Renal pelvis (tissue), 1 donor: ENCODE measurements at regions not wholly inside any gene's neighbourhood (a gene's known extent, or its start where the extent isn't known, plus 50 kb on each side); places are given as distances from the start of the nearest gene placed in this dataset.

Source experiments
- DNase-seq: peaks from one replicate; pipeline ENCODE4 v3.0.0-alpha.2; 2013

DNA sequence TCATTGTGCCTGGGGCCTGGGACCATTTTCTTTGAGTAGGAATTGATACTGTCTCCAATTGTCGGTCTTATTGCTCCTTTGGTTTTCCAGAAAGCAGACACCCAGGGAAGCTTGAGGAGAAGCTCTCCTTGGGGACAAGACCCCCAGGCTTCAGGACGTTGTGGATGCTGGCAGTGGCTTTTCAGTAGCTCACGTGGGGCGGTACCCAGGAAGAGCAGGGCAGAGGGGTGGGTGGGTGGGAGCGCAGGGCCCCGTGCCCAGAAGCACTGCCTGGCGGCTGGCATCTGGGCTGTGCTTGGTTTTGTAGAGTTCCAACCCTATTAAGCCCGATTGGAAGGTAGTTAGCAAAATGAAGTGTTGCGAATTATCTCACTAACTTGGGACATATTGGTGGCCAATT is 374.2 kb upstream of the IRX1 start:
- no peak for DNase-seq

DNA sequence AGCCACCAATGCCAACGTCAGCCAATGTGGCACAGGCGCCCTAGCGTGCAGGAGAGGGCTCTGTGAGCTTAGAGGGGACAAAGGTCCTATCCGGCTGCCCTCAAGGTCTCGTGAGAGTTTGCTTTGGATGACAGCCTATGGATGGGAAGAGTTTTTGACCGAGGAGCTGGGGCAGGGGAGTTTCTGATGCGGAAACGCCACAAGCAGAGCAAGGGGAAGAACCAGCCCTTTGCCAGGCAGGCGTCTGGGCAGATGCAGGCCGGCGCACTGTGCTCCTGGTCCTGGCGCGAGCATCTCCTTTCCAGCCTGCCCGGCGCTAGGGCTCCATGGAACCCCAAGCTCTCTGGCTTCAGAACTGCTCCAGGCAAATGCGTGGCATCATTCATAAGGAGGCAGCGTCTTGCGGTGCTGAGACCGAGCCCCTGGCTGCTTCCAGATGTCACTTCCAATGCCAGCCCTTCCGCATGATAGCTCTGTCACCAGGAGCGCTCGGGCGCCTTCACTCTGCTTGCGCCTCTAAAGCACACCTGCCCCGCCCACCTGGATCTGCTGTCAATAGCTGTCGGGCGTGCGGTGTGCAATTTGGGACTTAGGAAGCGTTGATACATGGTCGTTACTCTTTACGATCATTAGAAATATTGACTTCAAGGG is 374.9 kb upstream of the IRX1 start:
- no peak for DNase-seq

DNA sequence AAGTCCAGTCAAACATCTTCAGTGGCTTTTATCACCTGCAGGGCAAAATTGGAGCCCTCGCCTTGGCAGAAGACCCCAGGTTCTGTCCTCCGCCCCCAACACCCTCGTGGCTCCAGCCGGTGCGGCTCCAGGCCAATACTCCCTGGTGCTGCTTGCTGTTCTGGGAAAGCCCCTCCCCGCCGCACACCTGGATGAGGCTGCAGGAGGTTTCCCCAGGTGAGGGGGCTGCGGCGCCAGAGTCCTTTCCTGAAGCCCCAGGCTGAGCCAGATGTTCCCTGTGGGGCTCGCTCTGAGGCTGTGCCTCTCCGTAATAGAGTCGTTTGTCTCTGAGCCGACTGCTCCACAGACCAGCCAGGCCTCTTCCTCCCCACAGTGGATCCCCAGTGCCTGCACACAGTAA is 375.4 kb upstream of the IRX1 start:
- DNase-seq = no peak

DNA sequence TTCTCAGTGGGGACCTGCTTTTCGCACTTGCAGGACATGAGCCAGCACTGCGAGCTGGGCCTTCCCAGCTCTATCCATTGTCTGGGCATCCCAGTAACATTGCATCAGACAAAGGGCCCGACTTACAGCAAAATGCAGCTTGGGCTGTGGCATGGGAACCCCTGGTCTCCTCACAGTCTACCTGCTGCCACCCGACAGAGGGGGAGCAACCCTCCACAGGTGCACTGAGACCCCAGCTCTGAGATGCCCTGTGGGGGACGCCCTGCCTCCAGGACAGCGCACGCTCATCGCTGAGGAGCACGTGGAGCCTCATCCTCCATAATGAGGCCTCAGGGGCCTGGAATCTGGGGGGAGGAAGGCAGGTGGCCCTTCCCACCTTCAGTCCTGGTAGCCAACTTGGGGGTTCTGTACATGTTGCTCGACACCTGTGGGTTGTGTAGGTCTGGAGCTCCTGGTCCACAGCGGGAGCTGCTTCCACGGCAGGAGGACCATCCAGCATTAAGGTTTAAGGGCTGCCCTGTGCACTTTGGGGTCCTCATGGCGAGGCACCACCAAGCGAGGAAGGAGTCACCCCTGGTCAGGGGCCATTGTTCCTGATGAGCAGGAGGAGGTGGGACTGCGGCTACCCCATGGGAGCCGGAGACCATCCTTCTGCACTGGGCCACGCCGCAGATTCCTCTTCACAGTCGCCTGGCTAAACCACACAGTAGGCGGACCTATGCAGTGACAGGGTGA is 376.5 kb upstream of the IRX1 start:
- no peak for DNase-seq

DNA sequence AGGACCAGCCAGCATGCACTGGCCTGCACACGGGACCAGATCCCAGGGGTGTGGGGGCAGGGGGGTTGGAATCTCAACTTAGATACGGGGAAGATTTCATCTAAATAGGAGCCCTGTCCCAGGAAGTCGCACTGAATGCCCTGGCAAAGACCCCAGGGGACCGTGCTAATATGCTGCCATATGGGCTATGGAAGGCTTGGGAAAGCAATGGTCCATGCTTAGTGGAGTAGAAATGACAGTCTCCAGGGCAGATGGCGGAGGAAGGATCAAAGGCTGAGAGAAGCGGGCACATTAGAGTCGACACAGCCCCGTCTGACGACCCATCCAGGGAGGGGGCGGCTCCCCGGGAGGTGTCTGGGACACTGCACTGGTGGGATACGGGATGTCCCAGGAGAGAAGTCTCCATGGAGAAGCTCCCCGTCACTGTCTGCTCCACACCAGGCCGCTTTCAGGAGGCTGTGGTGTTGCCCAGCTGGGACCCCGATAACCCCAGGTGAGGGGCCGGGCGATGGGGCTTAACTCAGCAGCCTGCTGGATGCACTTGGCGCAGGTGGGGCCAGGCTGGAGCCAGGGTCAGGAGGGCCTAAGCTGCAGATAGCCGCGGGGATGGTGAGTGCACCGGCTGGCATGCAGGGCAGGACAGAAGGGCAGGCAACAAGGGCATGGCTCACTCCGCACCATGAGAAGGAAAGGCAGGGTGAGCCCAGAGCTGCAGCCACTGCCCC is 377.7 kb upstream of the IRX1 start:
- no peak for DNase-seq

DNA sequence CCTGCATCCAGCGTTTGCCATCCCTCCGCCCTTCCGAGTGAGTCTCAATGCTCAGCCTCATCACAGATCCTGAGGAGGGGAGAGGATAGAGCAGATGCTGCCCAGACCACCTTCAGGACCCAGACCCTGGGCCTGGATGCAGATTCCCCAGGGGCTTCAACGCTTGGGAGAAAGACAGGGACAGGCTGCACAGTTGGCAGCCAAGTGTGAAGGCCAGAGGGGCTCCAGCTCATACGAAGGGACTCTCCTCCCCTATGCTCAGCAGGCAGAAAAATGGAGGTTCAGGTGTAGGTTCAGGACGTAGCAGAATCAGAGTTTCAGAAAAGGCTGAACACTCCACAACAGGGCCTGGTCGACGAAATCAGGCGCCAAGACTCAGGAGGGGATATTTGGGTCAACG is 378.5 kb upstream of the IRX1 start:
- DNase-seq = no peak

DNA sequence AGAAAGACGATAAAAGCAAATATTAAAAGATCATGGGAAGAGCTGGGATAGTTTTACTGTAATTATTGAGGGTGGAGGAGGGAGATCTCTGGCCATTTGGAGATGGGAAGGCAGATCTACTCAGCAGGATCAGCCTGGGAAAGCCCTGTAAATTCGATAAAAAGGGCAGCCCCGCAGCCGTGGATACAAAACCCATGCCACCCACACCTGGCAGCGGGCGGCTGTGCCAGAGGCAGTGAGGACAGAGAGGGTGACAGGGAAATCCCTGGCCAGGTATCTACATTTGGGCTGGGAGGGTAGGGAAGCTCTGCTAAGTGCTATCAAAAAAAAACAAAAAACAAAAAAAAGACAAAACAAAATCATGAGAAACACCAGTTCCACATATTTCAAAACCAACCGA is 379.2 kb upstream of the IRX1 start:
- DNase-seq = no peak

DNA sequence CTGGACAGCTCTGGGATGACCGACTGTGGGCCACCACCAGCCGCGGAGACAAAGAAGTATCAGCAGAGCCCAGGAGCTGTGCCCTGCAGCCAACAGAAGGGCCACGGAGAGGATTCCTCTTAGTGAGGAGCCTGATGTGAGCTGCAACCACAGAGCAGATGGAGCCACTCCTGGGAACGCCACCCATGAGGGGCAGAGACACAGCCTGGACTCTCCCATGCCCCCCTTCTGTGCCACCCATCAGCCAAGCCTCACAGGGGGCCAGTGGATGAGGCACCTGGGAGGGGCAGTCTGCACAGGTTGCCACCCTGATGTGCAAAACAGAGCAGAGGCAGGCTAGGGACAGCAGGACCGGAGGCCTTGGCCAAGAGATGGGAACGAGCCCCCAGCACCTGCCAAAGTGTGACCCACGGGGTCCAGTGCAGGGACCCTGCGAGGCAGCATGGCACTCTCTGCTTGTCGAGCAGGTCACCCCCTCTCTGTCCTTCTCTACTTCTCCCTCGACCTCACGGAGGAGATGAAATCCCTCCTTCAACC is 380.7 kb upstream of the IRX1 start:
- no peak for DNase-seq

DNA sequence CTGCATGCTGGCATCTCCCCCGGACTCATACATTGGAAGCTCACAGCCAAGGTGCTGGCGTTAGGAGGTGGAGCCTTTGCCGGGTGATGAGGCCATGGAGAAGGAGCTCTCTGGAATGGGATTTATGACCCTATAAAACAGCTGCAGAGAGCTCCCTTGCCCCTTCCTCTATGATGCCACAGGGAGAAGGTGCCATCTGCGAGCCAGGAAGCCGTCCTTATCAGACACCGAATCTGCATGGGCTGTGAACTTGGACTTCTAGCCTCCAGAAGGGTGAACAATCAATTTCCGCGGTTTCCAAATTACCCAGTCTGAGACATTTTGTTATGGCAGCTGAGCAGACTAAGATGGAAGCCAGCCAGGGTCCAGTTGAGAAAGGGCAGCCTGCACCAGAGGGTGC is 381.2 kb upstream of the IRX1 start:
- DNase-seq = no peak

DNA sequence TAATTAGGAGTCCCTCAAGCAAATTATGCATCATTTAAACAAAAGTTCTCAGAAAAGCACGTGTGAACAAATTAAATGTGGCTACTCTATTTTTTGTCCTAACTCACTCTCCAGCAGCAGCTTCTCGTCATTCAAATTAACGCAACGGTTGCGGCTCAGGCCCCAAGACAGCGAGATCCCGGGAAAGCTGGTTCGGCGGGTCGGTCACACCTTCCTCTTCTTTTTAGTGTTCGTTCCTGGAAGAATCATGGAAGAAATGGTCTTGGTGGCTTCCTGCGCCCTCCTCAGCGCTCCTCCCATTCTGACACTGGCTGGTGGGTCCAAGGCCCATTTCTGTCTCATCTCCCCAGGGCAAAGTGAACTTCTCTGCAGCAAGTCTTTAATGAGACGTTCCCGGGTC is 382.8 kb upstream of the IRX1 start:
- no peak for DNase-seq

DNA sequence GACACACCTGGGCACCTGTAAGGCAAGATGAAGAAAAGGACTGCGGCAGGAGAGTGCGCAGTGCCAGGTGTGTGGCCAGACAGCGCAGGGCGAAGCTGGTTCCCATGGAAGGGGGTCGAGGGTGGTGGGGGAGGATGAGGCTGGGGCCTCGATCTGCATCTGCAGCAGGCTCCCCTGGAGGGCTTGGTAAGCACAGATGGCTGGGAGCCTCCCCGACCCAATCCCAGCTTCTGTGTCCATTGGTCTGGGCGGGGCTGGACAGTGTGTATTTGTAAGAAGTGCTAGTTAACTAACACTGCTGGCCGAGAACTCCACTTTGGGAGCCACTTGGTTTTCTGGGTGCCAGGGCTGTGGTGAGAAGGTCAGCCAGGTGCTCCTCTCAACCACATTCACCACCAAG is 385.1 kb upstream of the IRX1 start:
- no peak for DNase-seq

DNA sequence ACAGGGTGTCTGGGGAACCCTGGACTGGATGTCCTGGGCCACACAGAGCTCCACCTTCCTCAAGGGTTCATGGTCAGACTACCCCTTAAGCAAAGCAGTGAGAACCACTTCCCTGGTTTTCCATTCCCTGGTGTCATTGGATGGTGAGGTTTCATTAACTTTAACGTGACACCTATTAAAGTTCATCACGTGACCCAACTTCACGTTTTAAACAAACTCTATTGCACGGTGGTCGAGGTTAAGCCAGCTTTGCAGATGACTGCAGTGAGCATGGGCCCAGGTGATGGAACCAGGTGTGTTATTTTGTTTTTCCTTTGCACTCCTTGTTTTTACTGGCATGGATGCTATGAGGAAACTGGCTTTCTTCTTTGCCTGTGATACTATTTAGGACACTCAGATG is 385.7 kb upstream of the IRX1 start:
- no peak for DNase-seq

DNA sequence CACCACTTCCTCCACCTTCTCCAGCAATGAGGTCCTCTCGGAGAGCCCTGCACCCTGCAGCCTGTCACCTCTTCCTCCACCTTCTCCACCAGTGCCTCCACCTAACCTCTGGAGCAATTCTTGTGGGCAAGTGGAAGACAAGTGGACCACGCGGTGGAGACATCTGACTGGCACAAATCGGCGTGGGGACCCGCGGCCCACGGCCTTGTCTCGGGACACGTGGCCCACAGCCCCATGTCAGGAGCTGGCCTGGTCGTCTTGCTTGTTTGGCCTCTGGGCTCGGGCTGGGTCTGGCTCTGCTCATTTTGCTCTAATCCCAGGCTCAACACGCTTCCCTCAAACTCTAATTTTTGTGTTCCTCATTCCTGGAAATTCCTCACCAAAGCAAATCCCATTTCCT is 393.1 kb upstream of the IRX1 start:
- DNase-seq = no peak

DNA sequence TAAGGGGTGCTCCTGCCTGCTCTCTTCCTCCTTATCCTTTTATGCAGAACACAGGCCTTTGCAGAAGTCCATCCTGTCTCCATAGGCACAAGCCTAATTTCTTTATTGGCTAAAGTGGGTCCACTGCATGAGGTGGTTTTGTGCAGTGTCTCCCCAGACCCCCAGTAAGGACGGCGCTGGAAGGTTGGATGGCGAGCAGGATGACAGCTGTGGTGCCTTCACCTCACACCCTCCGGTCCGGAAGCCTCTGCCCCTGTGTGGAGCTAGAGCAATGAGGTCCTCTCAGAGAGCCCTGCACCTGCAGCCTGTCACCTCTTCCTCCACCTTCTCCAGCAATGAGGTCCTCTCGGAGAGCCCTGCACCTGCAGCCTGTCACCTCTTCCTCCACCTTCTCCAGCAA is 393.7 kb upstream of the IRX1 start:
- no peak for DNase-seq

DNA sequence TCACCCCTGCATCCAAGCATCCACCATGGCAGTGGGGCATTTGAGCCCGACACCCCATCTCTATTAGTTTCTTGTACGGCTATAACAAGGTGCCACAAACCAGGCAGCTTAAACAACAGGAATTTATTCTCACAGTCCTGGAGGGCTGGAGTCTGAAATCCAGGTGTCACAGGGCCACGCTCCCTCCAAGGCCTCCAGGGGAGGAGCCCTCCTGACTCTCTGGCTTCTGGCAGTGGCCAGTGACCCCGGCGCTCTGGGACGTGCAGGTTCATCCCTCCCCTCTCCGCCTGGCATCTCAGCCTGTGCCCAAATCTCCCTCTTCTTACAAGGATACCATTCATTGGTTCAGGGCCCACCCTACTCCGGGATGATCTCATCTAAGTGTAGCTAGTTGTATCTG is 394.5 kb upstream of the IRX1 start:
- no peak for DNase-seq

DNA sequence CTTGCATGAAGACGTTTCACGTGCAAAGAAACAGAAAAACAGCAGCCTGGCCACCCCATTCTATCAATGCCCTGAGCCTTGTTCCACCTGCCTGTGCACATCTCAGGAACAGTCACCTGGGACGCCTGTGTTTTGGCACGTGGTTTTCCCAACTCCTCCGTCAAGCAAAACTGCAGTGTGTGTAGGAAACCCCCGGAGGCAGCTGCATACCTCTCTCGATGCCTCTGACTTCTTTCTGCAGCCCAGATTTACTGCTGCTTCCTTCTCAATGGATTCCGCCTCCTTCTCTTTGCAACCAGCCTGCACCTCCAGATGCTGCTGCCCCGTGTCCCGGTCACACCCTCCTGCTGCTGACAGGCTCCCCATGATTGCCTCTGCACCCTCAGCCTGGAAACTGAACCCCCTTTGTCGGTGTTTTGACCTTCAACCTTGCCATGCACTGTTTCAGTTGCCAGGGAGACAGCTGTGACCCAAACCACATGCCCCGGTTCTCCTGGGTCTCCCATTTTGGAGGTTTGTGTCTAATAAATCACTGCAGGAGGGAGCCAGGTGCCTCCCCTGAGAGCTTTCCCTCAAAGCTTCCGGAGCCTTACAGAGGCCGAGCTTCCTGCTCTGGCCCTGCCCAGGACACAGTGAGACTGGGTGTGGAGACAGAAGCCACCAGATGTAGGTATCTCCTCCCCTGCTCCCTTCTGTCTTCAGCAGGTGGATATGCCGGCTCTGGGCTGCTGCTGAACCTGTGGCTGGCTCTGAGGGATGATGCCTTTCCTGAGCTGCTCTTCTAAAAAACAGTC is 395.5 kb upstream of the IRX1 start:
- peak; percentile 37 for DNase-seq

DNA sequence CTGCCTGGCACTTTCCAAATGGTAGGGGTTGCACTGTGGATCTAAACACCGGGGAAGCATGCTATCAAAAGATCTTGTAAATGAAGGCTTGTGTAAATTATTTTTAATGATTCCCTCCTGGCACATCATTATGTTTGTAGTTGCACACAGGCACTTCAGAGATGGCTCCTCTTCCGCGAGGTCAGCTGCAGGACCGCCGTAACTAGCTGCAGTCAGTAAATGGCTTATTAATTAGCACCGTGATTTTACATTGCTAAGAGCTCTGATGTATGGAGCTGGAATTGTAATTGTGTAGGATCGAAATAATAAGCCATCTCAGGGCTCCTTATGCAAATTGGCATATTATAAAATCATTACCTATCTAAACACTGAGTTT is 397.6 kb upstream of the IRX1 start:
- no peak for DNase-seq

DNA sequence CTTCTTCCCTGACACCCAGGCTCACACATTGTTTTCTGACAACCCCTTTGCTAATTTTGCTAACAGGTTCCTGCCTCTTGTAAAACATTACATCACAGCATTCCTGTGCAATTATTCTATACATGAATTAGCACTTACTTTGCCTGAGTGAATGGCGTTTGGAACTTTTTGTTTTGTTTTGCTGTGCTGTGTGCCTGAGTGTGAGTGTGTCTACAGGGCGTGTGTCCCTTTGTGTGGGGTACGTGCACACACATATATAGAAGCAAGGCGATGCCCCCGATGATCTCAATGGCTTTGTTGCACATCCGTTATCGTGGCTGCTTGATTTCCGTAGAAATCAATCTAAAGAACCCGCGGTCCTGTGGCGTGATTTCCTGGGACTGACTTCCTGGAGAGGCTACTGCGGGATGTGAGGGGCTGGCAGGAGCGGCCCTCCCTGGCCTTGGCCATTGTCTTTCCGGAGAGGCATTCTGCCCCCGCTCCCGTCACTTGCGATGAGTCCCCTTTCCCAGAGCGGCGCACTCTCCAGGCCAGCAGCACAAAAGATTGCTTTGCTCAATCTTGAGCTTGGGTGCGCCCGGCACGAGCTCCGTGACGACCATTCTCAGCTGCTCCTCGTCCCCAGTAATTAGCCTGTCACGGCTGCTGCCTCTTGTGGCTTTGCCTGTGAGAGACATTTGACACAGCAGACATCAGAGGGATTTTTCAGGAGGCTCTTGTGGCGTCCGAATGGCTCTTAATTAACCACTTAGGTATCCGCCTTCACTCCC is 398.1 kb upstream of the IRX1 start:
- peak; percentile 71 for DNase-seq

DNA sequence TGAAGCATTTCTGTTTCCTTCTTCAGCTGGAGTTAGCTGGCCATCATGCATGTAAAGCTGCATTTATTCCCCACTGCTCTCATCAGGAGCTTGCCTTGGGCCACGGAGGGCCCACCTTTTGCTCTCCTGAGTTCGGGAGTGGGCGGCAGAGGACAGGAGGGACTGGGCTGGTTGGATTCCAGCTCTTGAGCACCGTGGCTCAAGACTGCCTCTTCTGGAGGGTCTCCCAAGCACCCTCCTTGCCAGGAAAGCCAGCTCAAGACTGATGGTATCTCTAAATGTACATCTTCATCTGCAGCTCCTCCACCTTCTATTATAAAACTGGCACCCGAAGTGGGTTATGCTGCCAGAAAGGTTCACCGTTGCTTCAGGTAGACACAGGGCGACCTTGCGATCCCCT is 399.6 kb upstream of the IRX1 start:
- no peak for DNase-seq

DNA sequence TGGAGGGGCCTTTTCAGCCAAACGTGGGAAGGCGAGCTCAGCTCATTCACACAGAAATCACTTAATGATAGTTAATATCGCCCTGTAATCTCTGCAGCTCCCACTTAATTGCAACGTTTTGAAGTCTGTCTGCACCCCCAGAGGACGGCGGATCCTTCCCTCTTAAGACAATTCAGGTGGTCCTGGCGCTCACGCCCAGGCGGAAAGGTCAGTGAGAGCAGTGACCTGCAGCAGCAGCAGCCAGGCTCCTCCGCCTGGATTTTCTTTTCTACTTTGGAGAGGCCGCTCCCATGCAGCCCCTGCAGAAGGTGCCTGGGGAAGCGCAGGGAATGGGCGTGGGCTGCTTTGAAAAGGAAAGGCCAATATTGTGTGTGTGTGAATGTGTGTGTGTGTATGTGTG is 400.9 kb upstream of the IRX1 start:
- peak; percentile 11 for DNase-seq

DNA sequence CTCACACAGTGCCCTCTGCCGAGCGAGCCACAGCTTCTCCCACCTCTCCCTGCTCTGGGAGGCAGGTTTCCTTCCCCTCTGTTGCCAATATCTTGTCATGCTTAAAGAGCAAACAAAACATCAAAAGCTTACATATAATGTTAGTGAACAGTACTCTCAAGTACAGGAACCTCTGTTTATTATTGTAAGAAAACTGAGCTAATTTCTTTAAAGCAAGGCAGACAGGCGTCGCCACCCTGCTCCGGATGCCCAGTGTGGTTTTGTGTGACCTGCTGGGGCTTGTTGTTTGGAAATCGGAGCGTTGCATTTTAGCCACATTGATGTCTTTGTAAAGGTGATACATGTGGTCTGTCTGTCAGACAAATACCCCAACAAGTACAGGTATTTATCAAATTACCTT is 401.4 kb upstream of the IRX1 start:
- peak; percentile 33 for DNase-seq

DNA sequence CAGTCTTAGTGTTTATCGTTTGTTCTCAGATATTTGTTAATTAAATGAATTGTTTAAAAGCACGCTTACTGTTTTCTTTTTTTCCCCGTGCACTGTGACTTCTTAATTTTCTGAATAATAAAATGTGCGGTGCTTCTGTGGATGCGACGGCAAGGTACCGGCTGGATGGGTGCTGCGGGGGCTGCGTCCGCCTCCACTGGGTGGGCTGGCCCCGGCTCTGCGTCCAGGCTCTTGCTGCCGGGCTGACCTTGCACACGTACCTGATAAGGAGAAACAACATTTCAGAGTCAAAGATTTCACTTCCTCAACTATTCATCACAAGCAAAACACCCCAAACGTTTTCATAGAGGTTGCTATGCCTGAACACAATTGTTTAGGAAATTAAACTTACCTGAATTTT is 404.0 kb upstream of the IRX1 start:
- no peak for DNase-seq
